GM18870 (cell line): ENCODE measurements at regions not wholly inside any gene's neighbourhood (a gene's known extent, or its start where the extent isn't known, plus 50 kb on each side); places are given as distances from the start of the nearest gene placed in this dataset.
"Not testable (repeated sequence)": the region's sequence is repeated elsewhere in the genome, so short reads cannot be mapped to it uniquely, and the experiment has no call there.

Source experiments
- ATAC-seq: cut with Tn5 transposase; IDR thresholded peaks from one replicate; pipeline ENCODE4 v1.9.1; 2021; ENCODE audit warnings: moderate library complexity; ENCODE audit not compliant: unreplicated experiment

DNA sequence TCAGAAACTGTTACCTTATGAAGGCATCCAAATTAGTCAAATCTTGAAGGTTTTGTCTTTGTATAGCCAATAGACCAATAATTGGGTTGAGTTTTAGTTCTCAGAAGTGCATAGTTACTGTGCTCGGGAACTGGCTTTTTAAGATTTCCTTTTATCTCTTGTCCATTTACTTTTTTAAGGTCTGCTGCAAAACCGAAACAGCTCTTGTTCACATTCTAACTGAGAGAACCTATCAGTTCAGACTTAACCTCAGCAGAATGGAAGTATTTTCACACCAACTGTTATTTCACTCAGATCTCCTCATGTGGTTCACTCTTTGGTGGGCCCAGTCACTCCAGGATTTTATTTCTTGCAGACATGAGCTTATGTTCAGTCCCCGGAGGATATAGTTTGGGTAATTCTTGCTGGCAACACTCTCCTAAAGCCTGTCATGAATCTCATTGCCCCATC is 55.5 kb downstream of the TPBG start:
- ATAC-seq = peak; percentile 76

DNA sequence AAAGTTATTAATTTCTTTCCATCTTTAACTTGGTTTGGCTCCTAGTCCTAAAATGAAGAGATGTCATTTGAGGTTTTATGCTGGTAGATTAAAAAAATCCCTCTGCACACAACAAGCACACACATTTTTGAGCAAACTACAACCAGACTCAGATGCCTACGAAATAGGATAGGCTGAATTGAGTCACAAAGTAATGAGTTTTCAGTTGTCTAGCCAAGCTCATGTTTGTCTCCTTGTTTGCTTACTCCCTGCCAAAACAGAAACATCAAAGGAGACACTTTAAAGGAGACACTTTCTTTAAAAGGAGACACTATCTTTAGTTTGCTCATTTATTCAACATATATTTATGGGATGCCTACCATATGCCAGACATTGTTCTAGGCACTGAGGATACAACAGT is 56.2 kb downstream of the TPBG start:
- ATAC-seq = peak; percentile 39

DNA sequence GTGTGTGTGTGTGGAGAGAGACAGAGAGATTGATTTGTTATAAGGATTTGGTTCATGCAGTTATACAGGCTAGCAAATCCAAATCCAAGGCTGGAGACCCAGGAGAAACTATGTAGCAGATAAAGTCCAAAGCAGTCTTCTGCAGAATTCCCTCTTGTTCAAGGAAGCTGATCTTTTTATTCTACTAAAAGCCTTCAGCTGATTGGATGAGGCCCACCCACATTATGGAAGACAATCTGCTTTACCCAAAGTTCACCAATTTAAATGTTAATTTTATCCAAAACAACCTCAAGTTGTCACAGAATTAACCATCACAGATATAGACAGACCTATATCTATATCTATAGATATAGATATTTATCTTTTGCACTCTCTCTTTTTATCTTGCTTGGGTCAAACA is 67.0 kb downstream of the TPBG start:
- ATAC-seq = no peak

DNA sequence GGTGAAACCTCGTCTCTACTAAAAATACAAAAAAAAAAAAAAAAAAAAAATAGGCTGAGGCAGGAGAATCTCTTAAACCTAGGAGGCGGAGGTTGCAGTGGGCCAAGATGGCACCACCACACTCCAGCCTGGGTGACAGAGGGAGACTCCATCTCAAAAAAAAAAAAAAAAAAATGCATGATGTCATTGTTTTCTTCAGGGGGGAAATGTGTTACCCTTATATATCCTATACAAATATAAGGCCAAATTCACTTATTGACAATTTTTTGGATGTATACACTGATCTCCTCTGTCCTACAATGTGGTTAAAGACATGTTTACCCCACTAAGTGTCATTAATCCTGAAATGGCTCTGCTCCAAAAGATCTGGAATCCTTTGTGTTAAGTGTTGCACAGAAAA is 73.1 kb downstream of the TPBG start:
- no peak for ATAC-seq

DNA sequence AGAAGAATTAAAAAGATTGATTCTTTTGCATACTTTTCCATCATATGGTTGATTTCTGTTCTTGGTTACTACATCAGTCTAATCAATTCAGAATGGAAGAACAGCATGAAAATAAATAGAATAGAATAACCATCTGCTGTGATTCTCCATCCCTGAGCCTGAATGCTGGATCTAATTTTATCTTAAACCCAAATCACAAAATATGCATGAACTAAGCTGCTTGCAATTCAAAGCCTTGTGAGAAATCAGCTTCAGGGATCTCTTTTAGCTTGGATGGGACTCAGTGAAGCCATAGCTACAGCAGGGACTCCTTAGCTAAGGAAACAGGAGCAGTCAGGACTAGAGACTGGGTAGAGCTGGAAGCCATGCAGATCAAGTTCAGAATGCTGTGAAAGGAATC is 74.1 kb downstream of the TPBG start:
- no peak for ATAC-seq

DNA sequence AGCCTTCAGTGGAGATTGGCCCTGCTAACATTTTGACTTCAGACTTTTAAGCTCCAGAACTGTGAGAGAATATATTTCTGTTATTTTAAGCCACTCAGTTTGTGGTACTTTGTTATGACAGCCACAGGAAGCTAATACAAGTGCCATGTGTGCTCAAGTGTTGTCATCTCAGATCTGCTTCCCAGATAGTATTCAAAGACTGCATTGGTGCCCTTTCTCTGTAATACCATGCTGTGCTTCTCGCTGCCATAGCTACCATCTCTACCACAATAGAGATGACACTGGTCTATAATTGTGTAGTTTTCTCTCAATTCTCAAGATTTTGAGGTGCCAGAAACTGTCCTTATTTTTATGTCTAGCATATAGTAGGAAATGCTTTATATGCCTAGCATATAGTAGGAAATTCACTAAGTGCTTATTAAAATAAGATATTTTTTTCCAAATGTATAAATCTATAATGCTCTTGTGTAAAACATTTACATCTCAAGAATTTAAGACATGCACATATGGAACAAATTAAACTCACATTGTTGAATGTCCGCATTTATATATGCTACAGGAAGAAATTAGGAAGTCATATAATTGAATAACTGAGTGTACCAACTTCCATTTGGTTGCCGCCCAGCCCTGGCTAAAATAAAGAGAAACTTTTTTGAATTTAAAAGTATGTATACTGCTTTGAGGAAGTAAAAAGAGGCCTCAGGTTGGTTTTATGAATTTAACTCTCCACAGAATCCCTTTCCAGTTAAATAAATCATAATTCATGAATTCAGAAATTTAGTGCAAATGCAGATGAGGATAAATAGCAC is 77.6 kb downstream of the TPBG start:
- no peak for ATAC-seq

DNA sequence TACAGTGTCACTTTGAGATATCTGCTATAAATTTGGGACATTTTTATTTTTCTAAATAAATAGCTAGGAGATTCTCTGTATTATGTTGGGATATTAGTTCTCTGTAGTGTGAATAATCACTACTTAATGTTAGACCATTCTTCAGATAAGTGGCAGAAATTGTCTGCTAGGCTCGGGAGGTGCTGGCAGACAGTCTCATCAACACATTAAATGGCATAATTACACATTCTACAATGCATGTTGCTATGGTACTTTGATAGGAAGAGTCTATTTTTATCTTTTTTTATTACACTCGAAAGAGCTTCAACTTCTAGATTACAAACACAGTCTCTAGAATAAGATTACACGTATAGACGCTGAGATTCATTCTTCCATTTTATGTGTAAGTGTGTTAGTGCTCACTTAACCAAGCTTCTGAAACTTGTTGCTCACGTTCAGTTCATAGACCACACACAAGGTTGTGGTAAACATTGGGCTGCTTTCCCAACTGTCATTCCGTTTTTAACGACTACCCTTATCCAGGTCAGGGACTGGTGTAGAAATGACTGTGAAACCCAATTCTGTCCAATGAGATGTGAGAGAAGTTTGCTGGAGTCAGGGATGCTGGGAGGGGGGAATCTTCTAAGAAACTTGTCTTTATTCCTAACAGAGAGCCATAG is 78.6 kb downstream of the TPBG start:
- no peak for ATAC-seq

DNA sequence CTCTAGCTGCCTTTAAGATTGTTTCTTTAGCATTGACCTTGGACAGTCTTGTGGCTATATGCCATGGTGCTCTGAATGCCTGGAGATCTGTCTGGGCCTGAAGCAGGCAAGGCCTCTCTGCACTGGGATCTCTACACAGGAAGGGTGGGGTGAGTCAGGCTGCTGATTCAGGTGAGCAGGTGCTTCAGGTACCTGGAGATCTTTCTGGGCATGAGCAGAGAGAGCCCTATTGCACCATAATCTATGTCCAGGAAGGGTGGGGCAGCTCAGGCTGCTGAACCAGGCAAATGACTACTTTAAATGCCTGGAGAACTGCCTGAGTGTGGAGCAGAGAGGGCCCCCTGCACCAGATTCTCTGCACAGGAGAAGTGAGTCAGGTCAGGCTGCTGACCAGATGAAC is 94.5 kb downstream of the TPBG start:
- no peak for ATAC-seq

DNA sequence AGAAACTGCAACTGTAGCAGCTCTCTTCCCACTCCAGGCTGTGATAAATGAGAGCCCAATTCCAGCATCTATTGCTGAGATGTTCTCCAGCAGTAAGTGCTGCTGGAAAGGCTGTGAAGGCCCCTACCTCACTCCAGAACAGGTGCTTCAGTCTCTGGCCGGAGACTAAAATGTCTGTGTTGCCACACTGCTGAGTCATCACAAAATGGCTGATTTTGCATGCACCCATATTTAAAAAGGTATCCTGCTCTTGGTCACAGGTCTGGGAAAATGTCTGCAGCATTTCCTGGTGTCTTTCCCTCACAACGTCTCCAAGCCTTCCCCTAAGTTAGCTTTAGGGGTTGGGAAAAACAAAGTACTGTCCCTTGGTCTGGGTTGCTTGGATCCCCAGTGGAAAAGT is 95.1 kb downstream of the TPBG start:
- no peak for ATAC-seq

DNA sequence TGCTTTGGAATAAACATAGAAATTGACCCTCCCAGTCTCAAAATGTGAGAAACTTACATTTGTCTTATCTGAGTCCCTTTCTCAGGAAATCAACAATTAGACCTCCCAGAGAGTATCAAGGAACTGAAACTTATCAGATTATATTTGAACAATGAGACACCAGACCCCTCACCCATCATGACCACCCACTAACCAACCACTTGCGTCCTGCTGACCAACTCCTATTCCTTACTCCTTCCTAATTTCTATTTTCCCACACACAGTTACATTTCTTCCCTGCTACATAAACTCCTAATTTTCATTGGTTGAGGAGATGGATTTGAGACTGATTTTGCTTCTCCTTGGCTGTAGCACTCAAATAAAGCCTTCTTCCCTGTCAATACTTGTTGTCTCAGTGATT is 97.9 kb downstream of the TPBG start:
- ATAC-seq = no peak

DNA sequence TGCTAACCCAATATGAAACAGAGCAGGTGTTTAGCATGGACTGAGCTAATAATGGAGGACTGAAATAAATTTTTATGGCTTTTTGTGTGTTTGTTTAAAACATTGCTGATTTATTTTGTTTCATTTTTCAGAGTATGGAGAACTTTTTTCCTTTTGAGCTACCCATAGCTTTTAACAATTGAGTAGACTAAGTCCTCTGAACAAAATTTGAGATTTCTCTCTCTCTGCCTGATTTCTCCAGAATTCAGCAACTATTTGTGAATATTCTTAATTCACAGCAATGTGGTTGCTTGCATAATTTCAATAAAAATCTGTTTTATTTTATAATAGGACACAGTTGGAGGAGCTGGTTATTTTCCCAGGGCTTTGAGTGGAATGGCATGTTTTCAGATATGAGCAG is 103.7 kb downstream of the TPBG start:
- ATAC-seq = no peak

DNA sequence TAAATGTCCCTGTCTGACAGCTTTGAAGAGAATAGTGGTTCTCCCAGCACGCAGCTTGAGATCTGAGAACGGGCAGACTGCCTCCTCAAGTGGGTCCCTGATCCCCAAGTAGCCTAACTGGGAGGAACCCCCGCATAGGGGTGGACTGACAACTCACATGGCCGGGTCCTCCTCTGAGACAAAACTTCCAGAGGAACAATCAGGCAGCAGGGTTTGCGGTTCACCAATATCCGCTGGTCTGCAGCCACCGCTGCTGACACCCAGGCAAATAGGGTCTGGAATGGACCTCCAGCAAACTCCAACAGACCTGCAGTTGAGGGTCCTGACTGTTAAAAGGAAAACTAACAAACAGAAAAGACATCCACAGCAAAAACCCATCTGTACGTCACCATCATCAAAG is 106.5 kb downstream of the TPBG start:
- not testable (repeated sequence) for ATAC-seq

DNA sequence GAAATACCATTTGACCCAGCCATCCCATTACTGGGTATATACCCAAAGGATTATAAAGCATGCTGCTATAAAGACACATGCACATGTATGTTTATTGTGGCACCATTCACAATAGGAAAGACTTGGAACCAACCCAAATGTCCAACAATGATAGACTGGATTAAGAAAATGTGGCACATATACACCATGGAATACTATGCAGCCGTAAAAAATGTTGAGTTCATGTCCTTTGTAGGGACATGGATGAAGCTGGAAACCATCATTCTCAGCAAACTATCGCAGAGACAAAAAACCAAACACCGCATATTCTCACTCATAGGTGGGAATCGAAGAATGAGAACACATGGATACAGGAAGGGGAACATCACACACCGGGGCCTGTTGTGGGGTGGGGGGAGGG is 111.5 kb downstream of the TPBG start:
- not testable (repeated sequence) for ATAC-seq

DNA sequence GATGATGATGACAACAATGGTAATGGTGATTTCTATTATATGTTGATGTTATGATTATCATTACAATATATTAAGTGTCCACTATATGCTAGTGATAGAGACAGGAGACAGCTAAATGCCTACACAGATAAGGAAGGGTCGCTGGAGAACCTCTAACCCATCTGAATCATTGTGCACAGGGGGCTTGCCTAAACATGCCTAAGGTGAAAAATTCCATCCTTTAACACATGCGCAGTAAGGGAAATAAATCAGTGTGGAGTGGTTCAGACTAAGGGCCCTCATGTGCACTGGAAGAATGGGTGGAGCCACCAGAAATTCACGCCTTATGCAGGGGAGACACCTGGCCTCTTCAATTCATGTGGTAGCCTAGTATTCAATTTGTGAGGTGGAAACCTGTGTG is 120.4 kb downstream of the TPBG start:
- ATAC-seq = no peak

DNA sequence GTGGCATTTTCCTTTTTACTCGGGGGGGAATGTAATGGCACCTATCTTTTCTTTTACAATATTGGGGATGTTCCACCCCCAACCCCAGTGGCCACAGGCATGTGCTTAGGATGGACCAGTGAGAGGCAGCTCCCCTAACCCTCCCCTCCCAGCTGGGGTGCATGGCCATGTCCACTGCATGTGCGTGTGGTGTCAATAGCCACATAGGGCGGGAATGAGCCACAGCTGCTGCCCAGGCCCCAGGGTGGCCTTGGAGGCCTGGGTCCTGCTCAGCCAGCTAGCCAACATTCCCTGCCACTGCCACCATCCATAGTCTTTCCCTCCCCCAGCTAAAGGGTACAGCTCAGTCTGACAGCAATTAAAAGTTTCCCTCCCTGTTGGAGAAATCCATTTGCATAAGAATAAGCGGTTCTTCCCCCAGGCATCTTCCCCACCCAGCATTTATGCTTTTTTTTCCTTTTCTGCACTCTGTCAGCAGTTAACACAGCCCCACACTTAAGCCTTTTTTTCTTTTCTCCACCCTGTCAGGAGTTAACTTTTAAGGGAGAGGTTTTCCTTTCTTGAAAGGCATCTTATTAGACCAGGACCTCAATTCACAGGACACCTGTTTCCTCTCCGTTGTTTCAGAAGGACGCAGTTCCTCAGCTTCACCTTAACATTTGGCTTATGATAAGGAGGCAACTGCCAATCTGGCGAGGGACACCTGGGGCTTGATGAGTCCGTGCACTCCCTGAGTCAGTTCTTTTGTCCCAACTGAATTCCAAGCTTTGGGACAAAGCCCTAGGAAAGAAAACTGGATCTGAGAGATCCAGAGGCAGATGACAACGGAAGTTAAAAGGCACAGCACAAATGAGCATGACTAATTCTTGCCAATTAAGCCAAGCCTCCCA is 121.4 kb downstream of the TPBG start:
- no peak for ATAC-seq

DNA sequence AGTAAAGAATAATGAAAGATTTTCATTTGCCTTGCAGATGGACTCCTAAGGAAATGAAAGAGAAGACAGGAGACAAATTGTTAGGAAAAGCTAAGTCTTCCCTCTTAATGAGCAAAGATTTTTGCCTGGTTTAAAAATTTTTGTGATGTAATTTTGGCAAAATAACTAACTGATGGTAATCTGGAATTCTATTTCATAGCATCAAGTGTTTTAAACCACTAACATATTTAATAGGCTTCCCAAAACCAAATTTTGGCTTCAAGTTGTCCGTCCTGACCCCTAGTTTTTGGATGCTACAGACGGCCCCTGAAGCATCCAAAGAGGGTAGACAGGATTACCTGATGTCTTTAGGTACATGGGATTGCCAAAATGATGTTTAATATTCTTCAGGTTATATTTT is 124.3 kb downstream of the TPBG start:
- ATAC-seq = no peak

DNA sequence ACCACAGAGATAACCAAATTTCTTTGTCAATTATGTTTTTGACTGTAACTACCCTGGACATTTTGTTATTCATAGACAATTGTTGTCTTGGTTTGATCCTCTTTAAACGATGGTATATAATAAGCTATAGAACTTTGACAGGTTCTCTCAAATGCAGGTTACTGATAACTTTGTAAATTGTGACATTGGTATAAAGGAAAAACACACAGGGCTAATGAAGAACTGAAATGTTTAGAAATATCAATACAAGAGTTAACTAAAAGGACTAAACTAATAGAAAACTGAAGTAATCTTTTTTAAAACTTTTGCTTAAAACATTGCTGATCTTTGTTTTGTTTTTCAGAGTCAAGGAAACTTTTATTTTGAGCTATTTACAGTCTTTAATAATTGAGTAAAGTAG is 124.8 kb downstream of the TPBG start:
- ATAC-seq = no peak

DNA sequence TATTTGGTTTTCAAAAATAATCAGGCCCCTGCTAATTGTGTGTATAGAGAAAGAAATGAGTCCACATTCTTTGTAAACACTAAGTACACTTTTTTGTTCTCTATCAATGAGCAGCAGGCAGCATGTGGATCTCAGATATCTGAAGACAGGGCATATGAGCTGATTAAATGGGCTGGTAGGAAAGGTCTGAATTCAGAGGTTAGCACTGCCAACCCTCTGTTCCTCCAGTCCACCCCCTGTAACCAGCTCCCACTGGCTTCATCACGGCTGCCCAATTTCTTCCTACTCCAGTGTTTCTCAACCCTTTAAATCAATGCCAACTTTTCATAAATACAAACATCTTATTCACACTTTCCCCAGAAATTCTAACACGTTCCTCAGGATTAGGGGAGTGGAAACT is 128.5 kb downstream of the TPBG start:
- no peak for ATAC-seq

DNA sequence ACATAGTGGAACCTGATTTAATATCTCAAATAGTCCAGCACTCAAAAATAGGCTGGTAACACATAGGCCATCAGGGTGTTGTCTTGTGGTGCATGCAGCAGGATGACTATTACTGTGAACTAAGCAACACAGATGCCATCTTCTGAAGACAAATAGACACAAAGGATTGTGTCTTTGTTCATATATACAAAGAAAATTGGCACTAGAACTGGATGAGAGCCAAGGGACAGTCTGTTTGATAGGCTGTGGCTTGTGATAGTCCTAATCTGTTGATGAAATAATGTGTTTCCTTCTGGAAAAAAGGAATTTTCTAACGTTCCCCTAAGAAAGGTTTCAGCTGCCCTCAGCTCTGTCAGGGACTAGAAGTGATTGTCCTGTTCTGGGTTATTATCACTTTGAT is 129.8 kb downstream of the TPBG start:
- ATAC-seq = no peak

DNA sequence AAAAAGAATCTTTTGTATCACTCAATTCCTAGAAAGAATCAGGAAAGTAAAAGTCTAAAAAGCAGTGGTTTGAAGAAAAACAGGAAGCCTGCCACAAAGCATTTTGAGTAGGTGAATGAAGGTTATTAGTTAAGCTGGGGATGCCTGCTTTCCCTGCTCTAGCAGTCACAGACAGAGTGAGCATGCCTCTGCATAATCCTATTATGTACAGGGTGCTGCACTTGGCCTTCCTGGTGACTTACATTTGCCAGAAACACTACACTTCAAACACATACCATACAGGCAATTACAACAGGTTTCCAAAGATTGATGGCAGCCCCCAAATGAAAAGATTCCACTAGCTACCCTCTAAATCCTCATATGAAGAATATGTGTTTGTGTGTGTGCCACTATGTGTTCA is 130.8 kb downstream of the TPBG start:
- ATAC-seq = no peak

DNA sequence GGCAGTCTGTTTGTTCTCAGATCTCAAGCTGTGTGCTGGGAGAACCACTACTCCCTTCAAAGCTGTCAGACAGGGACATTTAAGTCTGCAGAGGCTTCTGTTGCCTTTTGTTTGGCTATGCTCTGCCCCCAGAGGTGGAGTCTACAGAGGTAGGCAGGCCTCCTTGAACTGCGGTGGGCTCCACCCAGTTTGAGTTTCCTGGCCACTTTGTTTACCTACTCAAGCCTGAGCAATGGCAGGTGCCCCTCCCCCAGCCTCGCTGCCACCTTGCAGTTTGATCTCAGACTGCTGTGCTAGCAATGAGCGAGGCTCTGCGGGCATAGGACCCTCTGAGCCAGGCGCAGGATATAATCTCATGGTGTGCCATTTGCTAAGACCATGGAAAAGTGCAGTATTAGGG is 138.3 kb downstream of the TPBG start:
- not testable (repeated sequence) for ATAC-seq

DNA sequence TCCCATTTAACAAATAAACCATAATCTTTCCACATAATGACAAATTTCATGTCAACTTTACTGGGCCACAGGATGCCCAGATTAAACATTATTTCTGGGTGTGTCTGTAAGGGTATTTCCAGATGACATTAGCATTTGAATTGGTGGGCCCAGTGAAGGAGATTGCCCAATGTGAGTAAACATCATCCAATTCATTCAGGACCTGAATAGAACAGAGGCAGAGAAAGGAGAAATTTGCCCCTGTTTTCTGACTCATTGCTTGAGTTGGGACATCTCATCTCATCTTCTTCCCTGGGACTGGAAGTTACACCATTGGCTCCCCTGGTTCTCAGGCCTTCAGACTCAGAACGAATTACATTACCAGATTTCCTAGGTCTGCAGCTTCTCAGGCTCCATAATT is 142.9 kb downstream of the TPBG start:
- ATAC-seq = no peak
